Body of pancreas (tissue), 4 donors: ENCODE measurements at regions not wholly inside any gene's neighbourhood (a gene's known extent, or its start where the extent isn't known, plus 50 kb on each side); places are given as distances from the start of the nearest gene placed in this dataset.

Experiments used
- ATAC-seq: fragments of 150-250 bp; one replicate; pipeline ENCODE4 v1.9.1; 2016
- DNase-seq, 4 donors: peaks; one replicate each; pipeline ENCODE4 v3.0.0-alpha.2; 2019
- H3K27ac ChIP-seq, 4 donors: fragments of 200-600 bp; sonication (generic); 1 replicate in 3 of 4; 2 replicates in 1 of 4; pipeline versions ENCODE4 v1.5.1 to v1.6.1; 2016 to 2019; ENCODE audit warnings: mild to moderate bottlenecking in 1 of 4, mixed read lengths in 1 of 4, moderate library complexity in 1 of 4
- H3K27me3 ChIP-seq, 2 donors: fragments of 200-600 bp; sonication (generic); one replicate each; pipeline ENCODE4 v1.6.0; 2016; ENCODE audit warnings: mild to moderate bottlenecking in 1 of 2
- H3K36me3 ChIP-seq, 2 donors: fragments of 200-600 bp; sonication (generic); replicated peaks in 1 of 2; 2 replicates each; pipeline ENCODE4 v1.5.1; 2016; ENCODE audit warnings: low read depth in 2 of 2; ENCODE audit not compliant: insufficient read depth in 1 of 2
- H3K4me1 ChIP-seq: fragments of 200-600 bp; sonication (generic); one replicate; pipeline ENCODE4 v1.6.0; 2016
- H3K4me3 ChIP-seq, 2 donors: fragments of 200-600 bp; sonication (generic); 1 replicate in 1 of 2; 2 replicates in 1 of 2; pipeline ENCODE4 v1.5.1; 2016 to 2019
- H3K9me3 ChIP-seq, 3 donors: fragments of 200-600 bp; sonication (generic); 1 replicate in 2 of 3; 2 replicates in 1 of 3; pipeline ENCODE4 v1.5.1; 2016
- POLR2A ChIP-seq, 3 donors: fragments of 450-650 bp; IDR thresholded peaks; one replicate each; pipeline ENCODE4 v1.6.1; 2016; ENCODE audit warnings: antibody characterized with exemption in 3 of 3, mild to moderate bottlenecking in 2 of 3
- WGBS, 2 donors: methylation state at CpG; one replicate each; pipeline ENCODE4 v1.1.5; 2017; 5-methylcytosine and 5-hydroxymethylcytosine counted together
- intact Hi-C: fragments of 100-400 bp; cut with DNase I; formaldehyde crosslinking; loops from one replicate; pipeline ENCODE4 v1.15.1; 2023
- TF ChIP-seq, protein P1 (sequence below), 7 experiments: fragments of 450-650 bp in 4 of 7; fragments of 200-600 bp in 3 of 7; sonication (generic) in 3 of 7; IDR thresholded peaks; one replicate each; pipeline ENCODE4 v1.5.1; 2016 to 2019; ENCODE audit warnings: antibody characterized with exemption in 7 of 7

DNA sequence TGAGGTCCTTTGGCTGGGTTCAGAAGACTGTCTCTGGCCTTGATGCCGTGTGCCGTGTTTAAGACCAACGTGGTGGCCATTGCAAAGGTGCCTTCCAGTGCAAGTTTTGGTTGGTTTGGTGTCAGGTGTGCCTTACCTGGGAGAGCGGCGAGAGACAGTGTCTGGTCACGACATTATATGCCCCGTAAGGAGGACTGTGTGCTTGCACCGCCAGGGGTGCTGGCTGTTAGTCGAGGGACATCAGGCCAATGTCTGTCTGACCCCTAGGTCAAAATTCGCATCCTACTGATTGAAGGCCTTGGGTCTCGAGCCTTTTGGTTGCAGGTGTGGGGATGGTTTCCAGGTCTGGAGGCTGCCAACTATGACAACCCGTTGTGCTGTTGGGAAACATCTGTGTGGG is 111.9 kb downstream of the SNRPN start:
- no peak overlapping the region for H3K4me3 ChIP-seq
- H3K4me1 ChIP-seq = no peaks in the 10 kb centered on the region
- no peak for ATAC-seq
- H3K27ac ChIP-seq = no peak overlapping the region
- H3K36me3 ChIP-seq = peaks cover 40 to 69% of the 10 kb centered on the region in 2 donors
- intact Hi-C loops = no loop called here
- TF ChIP-seq POLR2A (IDR thresholded peaks at IDR 0.05) = no peak
- TF ChIP-seq, protein P1, sequence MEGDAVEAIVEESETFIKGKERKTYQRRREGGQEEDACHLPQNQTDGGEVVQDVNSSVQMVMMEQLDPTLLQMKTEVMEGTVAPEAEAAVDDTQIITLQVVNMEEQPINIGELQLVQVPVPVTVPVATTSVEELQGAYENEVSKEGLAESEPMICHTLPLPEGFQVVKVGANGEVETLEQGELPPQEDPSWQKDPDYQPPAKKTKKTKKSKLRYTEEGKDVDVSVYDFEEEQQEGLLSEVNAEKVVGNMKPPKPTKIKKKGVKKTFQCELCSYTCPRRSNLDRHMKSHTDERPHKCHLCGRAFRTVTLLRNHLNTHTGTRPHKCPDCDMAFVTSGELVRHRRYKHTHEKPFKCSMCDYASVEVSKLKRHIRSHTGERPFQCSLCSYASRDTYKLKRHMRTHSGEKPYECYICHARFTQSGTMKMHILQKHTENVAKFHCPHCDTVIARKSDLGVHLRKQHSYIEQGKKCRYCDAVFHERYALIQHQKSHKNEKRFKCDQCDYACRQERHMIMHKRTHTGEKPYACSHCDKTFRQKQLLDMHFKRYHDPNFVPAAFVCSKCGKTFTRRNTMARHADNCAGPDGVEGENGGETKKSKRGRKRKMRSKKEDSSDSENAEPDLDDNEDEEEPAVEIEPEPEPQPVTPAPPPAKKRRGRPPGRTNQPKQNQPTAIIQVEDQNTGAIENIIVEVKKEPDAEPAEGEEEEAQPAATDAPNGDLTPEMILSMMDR (IDR thresholded peaks at IDR 0.05) = no peak
- 81 to 82% methylated on average over 8 to 12 of the region's 12 CpGs for WGBS, 2 donors
- H3K9me3 ChIP-seq = peaks cover 0 to 100% (median 27%) of the 10 kb centered on the region in 3 donors
- no peaks in the 10 kb centered on the region for H3K27me3 ChIP-seq
- DNase-seq = no peak

DNA sequence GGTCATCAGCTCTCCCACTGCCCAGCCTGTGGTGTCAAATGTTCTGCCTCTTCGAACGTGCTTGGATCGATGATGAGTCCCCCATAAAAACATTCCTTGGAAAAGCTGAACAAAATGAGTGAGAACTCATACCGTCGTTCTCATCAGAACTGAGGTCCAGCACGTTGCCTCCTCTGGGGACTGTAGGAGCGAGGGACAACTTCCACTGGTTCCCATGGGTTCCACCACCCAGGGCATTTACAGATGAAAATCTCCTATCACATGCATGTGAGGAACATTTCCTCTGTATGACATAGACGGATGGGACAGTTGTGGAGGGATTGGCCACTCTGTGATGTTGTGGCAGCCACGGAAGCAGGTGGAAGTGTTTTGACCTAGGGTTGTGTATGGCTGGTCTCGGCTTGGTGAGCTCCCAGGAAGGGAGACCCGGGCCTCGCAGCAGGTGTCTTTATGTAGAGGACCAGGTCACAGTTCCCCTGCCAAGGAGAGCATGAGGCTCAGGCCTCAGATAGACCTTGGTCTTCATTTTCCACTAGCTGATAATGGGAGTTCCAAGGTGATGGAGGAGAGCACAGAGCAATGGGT is 113.0 kb downstream of the SNRPN start:
- no peaks in the 10 kb centered on the region for H3K4me1 ChIP-seq
- peaks cover 36 to 73% of the 10 kb centered on the region in 2 donors for H3K36me3 ChIP-seq
- H3K27ac ChIP-seq = no peak overlapping the region
- WGBS, 2 donors = 76 to 94% methylated on average over 11 to 12 of the region's 12 CpGs
- TF ChIP-seq POLR2A (IDR thresholded peaks at IDR 0.05) = no peak
- TF ChIP-seq, protein P1 (IDR thresholded peaks at IDR 0.05) = no peak
- H3K27me3 ChIP-seq = no peaks in the 10 kb centered on the region
- peaks cover 0 to 100% (median 25%) of the 10 kb centered on the region in 3 donors for H3K9me3 ChIP-seq
- DNase-seq = no peak
- no peak for ATAC-seq
- no peak overlapping the region for H3K4me3 ChIP-seq
- intact Hi-C loops = no loop called here

DNA sequence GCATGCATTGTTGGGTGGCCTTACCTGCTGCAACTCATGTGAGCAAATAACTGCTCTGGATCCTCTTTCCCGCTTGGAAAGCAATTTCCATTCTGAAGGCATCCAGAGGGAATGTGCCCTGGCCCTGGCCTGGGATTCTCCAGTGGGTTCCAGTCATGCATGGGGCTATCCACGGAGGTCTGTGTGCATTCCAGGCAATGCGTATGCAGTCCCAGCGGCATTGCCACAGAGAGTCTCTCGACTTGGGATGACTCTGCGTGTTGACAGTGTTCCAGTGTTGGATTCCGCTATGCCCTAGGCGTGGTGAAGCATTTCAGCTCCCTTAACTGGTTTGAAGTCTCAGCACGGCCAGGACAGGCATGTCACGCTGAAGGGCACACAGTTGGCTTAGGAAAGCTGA is 113.9 kb downstream of the SNRPN start:
- Histone ChIP-seq H3K4me3 (no peak overlapping the region), H3K27ac (no peak overlapping the region), H3K4me1 (no peaks in the 10 kb centered on the region), H3K9me3 (peaks cover 0 to 100% (median 21%) of the 10 kb centered on the region in 3 donors), H3K36me3 (peaks cover 42 to 66% of the 10 kb centered on the region in 2 donors), H3K27me3 (no peaks in the 10 kb centered on the region)
- DNase-seq (no peak), ATAC-seq (no peak)
- WGBS, 2 donors = 79 to 88% methylated on average over 8 to 10 of the region's 10 CpGs
- TF ChIP-seq, protein P1 (IDR thresholded peaks at IDR 0.05) = no peak
- TF ChIP-seq POLR2A (IDR thresholded peaks at IDR 0.05) = no peak
- intact Hi-C loops = no loop called here

DNA sequence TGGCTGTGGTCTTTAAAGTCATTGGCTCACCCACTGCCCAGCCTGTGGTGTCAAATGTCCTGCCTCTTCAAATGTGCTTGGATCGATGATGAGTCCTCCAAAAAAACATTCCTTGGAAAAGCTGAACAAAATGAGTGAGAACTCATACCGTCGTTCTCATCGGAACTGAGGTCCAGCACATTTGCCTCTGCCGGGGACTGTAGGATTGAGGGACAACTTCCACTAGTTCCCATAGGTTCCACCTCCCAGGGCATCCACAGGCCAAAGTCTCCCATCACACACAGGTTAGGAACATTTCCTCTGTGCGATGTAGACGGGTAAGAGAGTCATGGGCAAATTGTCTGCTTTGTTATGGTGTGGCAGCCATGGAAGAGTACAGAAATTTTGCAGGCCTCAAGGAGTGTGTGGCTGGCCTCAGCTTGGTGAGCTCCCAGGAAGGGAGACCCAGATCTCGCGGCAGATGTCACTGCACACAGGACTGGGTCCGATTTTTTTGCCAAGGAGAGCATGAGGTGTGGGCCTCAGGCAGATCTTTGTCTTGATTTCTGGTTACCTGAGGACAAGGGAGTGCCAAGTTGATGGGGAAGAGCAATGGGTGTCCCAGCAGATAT is 115.7 kb downstream of the SNRPN start:
- DNase-seq = no peak
- H3K4me1 ChIP-seq = no peaks in the 10 kb centered on the region
- no peak for ATAC-seq
- peaks cover 54 to 64% of the 10 kb centered on the region in 2 donors for H3K36me3 ChIP-seq
- TF ChIP-seq POLR2A (IDR thresholded peaks at IDR 0.05) = no peak
- TF ChIP-seq, protein P1 (IDR thresholded peaks at IDR 0.05) = no peak
- peaks cover 0 to 100% (median 30%) of the 10 kb centered on the region in 3 donors for H3K9me3 ChIP-seq
- no peak overlapping the region for H3K27ac ChIP-seq
- no peak overlapping the region for H3K4me3 ChIP-seq
- no peaks in the 10 kb centered on the region for H3K27me3 ChIP-seq
- 81 to 87% methylated on average over 10 of the region's 10 CpGs for WGBS, 2 donors
- intact Hi-C loops = no loop called here
